ENCODE measurements at regions not wholly inside any gene's neighbourhood (a gene's known extent, or its start where the extent isn't known, plus 50 kb on each side); places are given as distances from the start of the nearest gene placed in this dataset.
A peak's percentile ranks its signal among the peaks of the same experiment; 100 is the strongest.

DNA sequence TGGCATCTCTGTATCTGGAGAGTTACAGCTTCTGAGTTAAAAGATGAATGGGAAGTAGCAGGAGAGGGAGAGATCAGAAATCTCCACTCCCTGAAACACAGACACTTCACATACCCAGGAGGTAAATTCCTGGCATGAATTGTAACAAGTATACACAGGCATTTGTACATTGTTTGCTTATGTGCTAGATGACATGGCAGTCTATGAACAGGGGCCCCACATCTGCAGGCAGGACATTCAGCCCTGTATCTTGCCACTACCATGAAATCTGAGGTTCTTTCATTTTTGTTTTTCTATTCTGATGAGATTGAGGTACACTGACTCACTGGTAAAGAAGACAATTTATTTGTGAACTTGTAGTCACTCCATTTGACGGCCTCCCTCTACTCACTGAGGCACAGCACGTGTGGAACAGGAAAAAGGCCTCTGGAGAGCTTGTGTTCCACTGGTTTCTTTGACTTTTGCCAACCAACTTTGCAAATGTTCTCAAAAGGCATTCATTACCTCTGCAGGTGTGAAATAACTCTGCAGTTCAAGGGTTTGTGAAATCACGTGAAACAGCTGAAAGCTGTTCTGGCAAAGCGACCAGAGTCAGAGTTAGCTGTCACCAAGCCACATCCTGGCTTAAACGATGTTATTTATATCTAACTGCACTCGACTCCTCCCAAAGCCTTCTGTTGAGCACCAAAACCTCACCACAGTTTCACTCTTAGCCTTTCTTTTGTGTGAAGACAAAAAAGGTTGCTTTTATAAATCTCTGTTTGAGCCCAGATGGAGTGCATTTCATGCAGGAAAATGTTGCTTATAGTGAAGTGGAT, 401.3 kb upstream of the CFAP20DC start:
- no peak for FAIRE-seq
- DNase-seq (ENCODE audit: low spot score) = no peak

- FAIRE-seq (no peak), DNase-seq (ENCODE audit: low spot score) (no peak)
Measured at GRCh38 chr3:59450437-59450836, 400.6 kb upstream of the CFAP20DC start.

GRCh38 chr3:59446775-59447465, 397.1 kb upstream of the CFAP20DC start:
- DNase-seq (ENCODE audit: low spot score) = no peak
- no peak for FAIRE-seq

- no peak for FAIRE-seq
Measured at GRCh38 chr3:59444676-59445075, 394.9 kb upstream of the CFAP20DC start.

DNA sequence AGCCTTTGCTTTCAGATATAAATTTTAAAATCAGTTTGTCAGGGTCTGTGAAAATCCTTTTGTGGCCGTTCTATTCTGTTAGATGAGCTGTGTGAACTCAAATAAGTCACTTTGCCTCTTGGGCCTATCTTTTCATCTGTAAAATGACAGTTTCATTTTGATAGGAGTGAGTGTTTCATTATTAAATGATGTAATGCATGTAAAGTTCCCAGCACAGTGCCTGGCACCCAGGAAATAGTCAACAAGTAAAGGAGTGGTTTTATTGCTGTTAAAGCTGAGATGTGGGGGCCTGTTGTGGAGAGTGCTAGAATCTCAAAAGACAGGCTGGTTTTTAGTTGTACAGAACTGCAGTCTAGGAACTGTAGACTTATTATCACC, 394.5 kb upstream of the CFAP20DC start:
- DNase-seq (ENCODE audit: low spot score) (no peak), FAIRE-seq (no peak)

More at GRCh38 chr3:59444676-59445075, 394.9 kb upstream of the CFAP20DC start:
- no peak for DNase-seq (ENCODE audit: low spot score)

GRCh38 chr3:59443618-59444293, 393.9 kb upstream of the CFAP20DC start:
- FAIRE-seq (no peak), DNase-seq (ENCODE audit: low spot score) (no peak)

- no peak for DNase-seq (ENCODE audit: low spot score)
- FAIRE-seq = no peak
Measured at GRCh38 chr3:59442046-59442445, 392.2 kb upstream of the CFAP20DC start.

- no peak for FAIRE-seq
- no peak for DNase-seq (ENCODE audit: low spot score)
Measured at GRCh38 chr3:59440285-59441028, 390.6 kb upstream of the CFAP20DC start.

DNA sequence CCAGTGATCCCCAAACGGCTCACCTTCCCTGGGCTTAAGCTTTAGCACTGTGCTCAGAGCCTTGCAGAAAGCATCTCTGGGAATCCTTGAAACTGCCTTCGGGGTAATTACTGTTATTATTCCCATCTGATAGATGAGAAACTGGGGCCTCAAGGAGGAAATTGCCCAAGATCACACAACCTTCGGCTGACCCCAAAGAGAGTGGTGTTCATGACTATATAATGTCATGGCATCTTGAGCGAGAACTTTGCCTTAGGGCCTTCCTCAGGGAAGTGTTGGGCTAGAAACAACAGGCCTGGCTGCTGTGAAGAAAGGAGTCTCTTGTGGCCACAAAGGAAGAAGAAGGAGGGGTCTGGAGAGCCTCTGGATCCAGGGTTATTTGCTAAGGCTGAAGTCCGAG, 388.7 kb upstream of the CFAP20DC start:
- DNase-seq (ENCODE audit: low spot score) = no peak
- FAIRE-seq = no peak

DNA sequence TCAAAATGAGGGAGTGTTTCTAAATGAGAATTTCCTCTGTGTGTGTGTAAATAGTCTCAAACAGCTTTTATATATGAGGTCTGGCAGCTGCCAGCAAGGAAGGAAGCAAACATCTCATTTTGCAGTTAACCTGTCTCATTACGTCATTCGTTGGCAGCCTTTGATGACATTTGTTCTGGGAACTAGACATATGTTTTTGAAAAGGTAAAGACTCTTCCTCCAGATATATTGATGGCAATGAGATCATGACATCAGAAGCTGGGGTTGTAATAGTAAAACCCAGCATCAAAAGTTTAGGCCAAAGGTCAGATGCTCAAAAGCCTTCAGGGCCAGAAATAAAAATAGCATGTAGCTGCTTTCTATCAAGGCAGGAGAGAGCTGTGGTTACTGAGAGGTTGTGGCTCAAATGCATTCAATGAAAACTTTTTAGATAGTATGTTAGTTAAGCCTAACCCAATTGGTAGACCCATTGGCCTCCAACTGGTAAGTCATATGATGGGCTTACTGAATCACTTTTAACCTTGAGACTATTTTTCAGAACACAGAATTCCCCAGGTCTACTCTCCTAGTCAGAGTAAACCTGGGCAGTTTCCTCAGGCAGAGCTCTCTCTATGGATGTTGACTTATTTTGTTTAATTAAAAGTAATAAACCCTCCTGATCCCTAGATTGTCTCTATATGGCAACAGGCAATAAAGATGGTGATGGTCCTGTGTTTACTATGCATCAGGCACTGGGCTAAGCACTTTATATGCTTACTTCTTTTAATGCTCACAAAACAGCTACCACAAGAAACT, 386.5 kb upstream of the CFAP20DC start:
- FAIRE-seq = no peak
- no peak for DNase-seq (ENCODE audit: low spot score)

DNA sequence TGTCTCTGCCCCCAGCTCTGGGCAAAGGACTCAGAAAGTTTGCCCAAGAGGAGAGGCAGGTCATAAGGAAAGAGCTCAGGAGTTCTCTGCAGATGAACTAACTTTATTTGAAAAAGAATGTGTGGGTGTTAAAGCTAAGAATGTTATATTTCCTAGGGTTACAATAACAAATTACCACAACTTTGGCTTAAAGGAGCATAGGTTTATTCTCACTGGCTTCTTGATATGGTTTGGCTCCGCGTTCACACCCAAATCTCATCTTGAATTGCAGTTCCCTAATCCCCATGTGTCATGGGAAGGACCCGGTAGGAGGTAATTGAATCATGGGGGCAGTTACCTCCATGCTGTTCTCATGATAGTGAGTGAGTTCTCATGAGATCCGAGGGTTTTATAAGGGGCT, 383.7 kb upstream of the CFAP20DC start:
- DNase-seq (ENCODE audit: low spot score) = no peak
- FAIRE-seq = no peak

- DNase-seq (ENCODE audit: low spot score) (no peak), FAIRE-seq (no peak)
Measured at GRCh38 chr3:59432665-59433064, 382.8 kb upstream of the CFAP20DC start.

DNA sequence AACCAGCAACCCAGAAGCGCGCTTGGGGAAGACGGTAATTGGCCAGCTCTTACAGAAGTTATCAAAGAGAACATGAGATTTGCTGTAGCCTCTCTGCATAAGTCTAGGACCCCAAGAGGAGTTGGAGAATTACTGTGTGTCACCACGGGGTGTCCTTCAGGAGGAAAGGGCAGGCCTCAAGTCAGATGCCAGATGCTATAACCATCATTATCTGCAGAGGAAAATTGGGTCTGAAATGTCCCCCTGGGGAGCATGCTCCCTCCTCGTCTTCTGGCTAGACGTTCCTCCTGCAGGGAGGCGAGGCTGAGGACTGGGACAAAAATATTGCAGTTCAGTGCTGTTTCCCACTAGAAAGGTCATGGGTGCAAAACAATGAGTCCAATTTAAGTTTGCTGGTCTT, 380.5 kb upstream of the CFAP20DC start:
- FAIRE-seq (no peak), DNase-seq (ENCODE audit: low spot score) (no peak)

GRCh38 chr3:59429198-59429597, 379.4 kb upstream of the CFAP20DC start:
- no peak for FAIRE-seq
- no peak for DNase-seq (ENCODE audit: low spot score)

- no peak for FAIRE-seq
- DNase-seq (ENCODE audit: low spot score) = peak; percentile 30
Measured at GRCh38 chr3:59426821-59427565, 377.2 kb upstream of the CFAP20DC start.

DNA sequence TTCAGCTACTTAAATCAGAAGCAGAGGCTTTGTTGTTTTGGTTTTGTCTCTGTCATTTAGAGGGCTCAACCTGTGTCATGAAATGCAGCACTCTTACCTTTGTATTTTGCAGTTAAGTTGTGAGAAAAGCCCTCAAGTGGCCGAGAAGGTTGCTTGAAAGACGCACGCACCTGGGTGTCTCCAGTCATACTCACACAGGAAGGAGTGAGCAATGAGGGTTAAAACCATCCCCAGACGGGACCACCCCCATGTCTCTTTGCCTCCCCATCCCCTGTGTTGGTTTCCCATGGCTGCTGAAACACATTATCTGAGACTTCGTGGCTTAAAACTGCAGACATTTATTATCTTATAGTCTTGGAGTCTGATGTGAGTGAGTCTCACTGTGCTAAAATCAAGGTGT, 376.1 kb upstream of the CFAP20DC start:
- FAIRE-seq = no peak
- DNase-seq (ENCODE audit: low spot score) = no peak

GRCh38 chr3:59425371-59425770, 375.5 kb upstream of the CFAP20DC start:
- no peak for FAIRE-seq
- peak; percentile 30 for DNase-seq (ENCODE audit: low spot score)

GRCh38 chr3:59424268-59425010, 374.6 kb upstream of the CFAP20DC start:
- DNase-seq (ENCODE audit: low spot score) (peak; percentile 58), FAIRE-seq (no peak)

DNA sequence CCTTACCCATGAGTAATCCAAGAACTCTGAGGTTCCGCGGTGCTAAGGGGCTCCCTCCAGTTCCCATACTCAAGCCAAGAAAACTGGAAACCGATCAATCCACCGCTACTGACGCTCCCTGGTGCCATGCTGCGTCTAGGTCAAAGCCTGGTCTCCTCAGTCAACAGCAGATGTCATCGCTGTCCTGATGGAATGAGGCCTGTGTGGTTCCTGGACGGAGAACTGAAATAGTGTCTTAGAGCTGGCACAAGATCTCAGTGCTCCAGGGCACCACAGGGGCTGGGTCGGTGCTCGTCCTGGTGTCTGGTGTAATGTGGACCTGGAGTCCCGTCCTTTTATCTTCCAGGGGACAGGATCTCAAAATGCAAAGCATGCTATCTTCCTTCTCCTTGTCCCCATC, 373.9 kb upstream of the CFAP20DC start:
- DNase-seq (ENCODE audit: low spot score) (no peak), FAIRE-seq (no peak)

Data from urothelium cell line (cell line).